Adrenal gland (tissue), 9 donors: ENCODE measurements at regions not wholly inside any gene's neighbourhood (a gene's known extent, or its start where the extent isn't known, plus 50 kb on each side); places are given as distances from the start of the nearest gene placed in this dataset.

Experiments used
- DNase-seq, 7 donors: peaks; one replicate each; pipeline ENCODE4 v3.0.0-alpha.2; 2019 to 2020
- H3K27ac ChIP-seq, 5 donors: fragments of 200-600 bp; sonication (generic) in 4 of 5; 1 replicate in 3 of 5; 2 replicates in 2 of 5; pipeline versions ENCODE4 v1.5.1 to v1.8.0; 2016 to 2020; ENCODE audit warnings: mild to moderate bottlenecking in 1 of 5
- H3K27me3 ChIP-seq: fragments of 200-600 bp; 2 replicates; pipeline ENCODE4 v1.8.0; 2021
- H3K36me3 ChIP-seq, 2 donors: fragments of 200-600 bp; replicated peaks in 1 of 2; 1 replicate in 1 of 2; 2 replicates in 1 of 2; pipeline versions ENCODE4 v1.5.1 to v1.8.0; 2018 to 2022
- H3K4me1 ChIP-seq, 2 donors: fragments of 200-600 bp; replicated peaks in 1 of 2; 1 replicate in 1 of 2; 2 replicates in 1 of 2; pipeline versions ENCODE4 v1.5.1 to v1.8.0; 2018 to 2021
- H3K4me3 ChIP-seq, 4 donors: fragments of 200-600 bp; sonication (generic) in 3 of 4; one replicate each; pipeline ENCODE4 v1.5.1; 2016 to 2018
- H3K9me3 ChIP-seq, 3 donors: fragments of 200-600 bp; sonication (generic) in 1 of 3; replicated peaks in 1 of 3; 1 replicate in 2 of 3; 2 replicates in 1 of 3; pipeline versions ENCODE4 v1.5.1 to v1.8.0; 2016 to 2021
- CTCF ChIP-seq, 6 experiments: fragments of 450-650 bp in 4 of 6; fragments of 200-600 bp in 2 of 6; sonication (generic) in 1 of 6; IDR thresholded peaks; 1 replicate in 5 of 6; 2 replicates in 1 of 6; pipeline versions ENCODE4 v1.5.1 to v1.8.0; 2016 to 2021; ENCODE audit warnings: antibody characterized with exemption in 6 of 6, mild to moderate bottlenecking in 2 of 6, moderate library complexity in 1 of 6
- POLR2A ChIP-seq, 2 donors: fragments of 450-650 bp; IDR thresholded peaks; one replicate each; pipeline ENCODE4 v1.6.1; 2017; ENCODE audit warnings: antibody characterized with exemption in 2 of 2, mild to moderate bottlenecking in 2 of 2, moderate library complexity in 1 of 2
- WGBS, 4 donors: extraction: QIAGEN DNeasy Blood & Tissue Kit in 2 of 4; methylation state at CpG; one replicate each; pipeline versions ENCODE4 v1.1.5 to v1.1.7; 2013 to 2017; 5-methylcytosine and 5-hydroxymethylcytosine counted together
- intact Hi-C, 2 donors: fragments of 100-400 bp; cut with DNase I; formaldehyde crosslinking; loops; one replicate each; pipeline versions ENCODE4 v1.14.1 to v1.15.0; 2022 to 2023
- donor health status: healthy with polysubstance abuse.
- donor health status: Bipolar disorder and iron deficiency.
- donor health status: DM: yes; HTN: yes; CAD: no.
- donor health status: DM: no; HTN: no; CAD: no.
- donor health status: DM: no; HTN: no; CAD: no.

DNA sequence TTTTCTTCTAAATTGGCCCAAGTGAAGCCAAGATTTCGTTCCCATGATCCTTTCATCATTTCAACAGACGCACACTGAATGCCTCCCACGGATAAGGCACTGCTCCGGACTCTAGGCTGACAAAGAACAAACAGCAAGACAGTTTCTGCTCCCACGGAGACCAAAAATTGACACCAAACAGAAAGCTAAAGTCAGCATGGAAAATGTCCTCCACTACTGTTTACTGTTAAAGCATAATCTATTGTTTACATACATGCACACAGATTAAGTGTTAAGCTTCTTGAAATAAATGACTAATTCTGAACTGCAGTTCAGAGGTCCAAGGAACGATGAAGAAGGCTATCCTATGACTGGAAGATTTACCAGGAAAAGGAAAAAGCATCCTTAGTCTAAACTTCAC is 199.6 kb downstream of the AASDH start:
- 51 to 67% (median 64%) methylated on average over 6 of the region's 6 CpGs for WGBS, 4 donors
- Histone ChIP-seq H3K27ac (no peak overlapping the region), H3K9me3 (no peaks in the 10 kb centered on the region), H3K4me3 (no peak overlapping the region), H3K27me3 (no peaks in the 10 kb centered on the region), H3K36me3 (no peaks in the 10 kb centered on the region), H3K4me1 (no peaks in the 10 kb centered on the region)
- no peak for DNase-seq
- TF ChIP-seq POLR2A (IDR thresholded peaks at IDR 0.05) (no peak), CTCF (IDR thresholded peaks at IDR 0.05) (no peak)
- intact Hi-C loops, result no loop called here

GRCh38 chr4:56186808-56187523 is 200.3 kb downstream of the AASDH start:
- H3K9me3 ChIP-seq, result no peaks in the 10 kb centered on the region
- H3K36me3 ChIP-seq, result no peaks in the 10 kb centered on the region
- H3K4me3 ChIP-seq, result no peak overlapping the region
- intact Hi-C loops, result no loop called here
- H3K27me3 ChIP-seq, result no peaks in the 10 kb centered on the region
- H3K27ac ChIP-seq, result no peak overlapping the region
- H3K4me1 ChIP-seq, result no peaks in the 10 kb centered on the region
- 55 to 70% (median 64%) methylated on average over 8 to 9 of the region's 9 CpGs for WGBS, 4 donors
- no peak for TF ChIP-seq POLR2A (IDR thresholded peaks at IDR 0.05)
- no peak for TF ChIP-seq CTCF (IDR thresholded peaks at IDR 0.05)
- no peak for DNase-seq

DNA sequence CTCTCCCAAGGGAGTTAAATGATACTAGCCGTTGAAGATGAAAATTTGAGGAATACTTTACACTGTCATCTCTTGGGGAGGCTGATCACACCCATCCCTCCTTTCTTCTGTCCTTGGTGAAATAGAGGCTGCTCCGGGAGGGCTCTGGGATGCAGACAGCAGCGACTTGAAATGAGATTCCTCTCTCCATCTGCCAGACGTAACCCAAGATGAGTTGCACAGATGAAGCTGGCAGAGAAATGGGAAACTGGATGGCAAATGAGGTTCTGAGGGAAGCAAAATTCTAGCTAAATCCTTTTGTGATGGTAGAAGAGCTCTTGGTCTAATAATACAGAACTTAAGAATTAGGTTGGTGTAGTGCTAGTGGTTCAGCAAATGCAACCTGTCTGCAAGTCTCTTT is 201.4 kb downstream of the AASDH start:
- 78 to 86% (median 82%) methylated on average over 4 of the region's 4 CpGs for whole genome bisulfite sequencing, 4 donors
- H3K27me3 ChIP-seq, result no peaks in the 10 kb centered on the region
- H3K4me3 ChIP-seq, result no peak overlapping the region
- no peaks in the 10 kb centered on the region for H3K4me1 ChIP-seq
- no peak overlapping the region for H3K27ac ChIP-seq
- intact Hi-C loops, result no loop called here
- no peak for DNase-seq
- TF ChIP-seq CTCF (IDR thresholded peaks at IDR 0.05) (no peak), POLR2A (IDR thresholded peaks at IDR 0.05) (no peak)
- H3K9me3 ChIP-seq, result no peaks in the 10 kb centered on the region
- no peaks in the 10 kb centered on the region for H3K36me3 ChIP-seq

- intact Hi-C loops, result no loop called here
- DNase-seq, result no peak
- TF ChIP-seq CTCF (IDR thresholded peaks at IDR 0.05) (no peak), POLR2A (IDR thresholded peaks at IDR 0.05) (no peak)
- Histone ChIP-seq H3K4me1 (no peaks in the 10 kb centered on the region), H3K9me3 (no peaks in the 10 kb centered on the region), H3K36me3 (no peaks in the 10 kb centered on the region), H3K27ac (no peak overlapping the region), H3K27me3 (no peaks in the 10 kb centered on the region), H3K4me3 (no peak overlapping the region)
- 74 to 88% (median 83%) methylated on average over 6 of the region's 6 CpGs for WGBS, 4 donors
Measured at GRCh38 chr4:56184214-56184613, 203.1 kb downstream of the AASDH start.
